ENCODE measurements at regions not wholly inside any gene's neighbourhood (a gene's known extent, or its start where the extent isn't known, plus 50 kb on each side); places are given as distances from the start of the nearest gene placed in this dataset.

- DNase-seq: no peak
Measured at GRCh38 chrX:85517994-85518718, 138.7 kb upstream of the POF1B start.

GRCh38 chrX:85516131-85516530 lies 136.7 kb upstream of the POF1B start:
- no peak for DNase-seq

- no peak for DNase-seq
Measured at GRCh38 chrX:85506871-85507270, 127.4 kb upstream of the POF1B start.

- no peak for DNase-seq
Measured at GRCh38 chrX:85505801-85506200, 126.3 kb upstream of the POF1B start.

- no peak for DNase-seq
Measured at GRCh38 chrX:85504381-85504780, 124.9 kb upstream of the POF1B start.

- DNase-seq: peak; percentile 89
Measured at GRCh38 chrX:85503258-85504158, 124.0 kb upstream of the POF1B start.

- no peak for DNase-seq
Measured at GRCh38 chrX:85501349-85501748, 121.9 kb upstream of the POF1B start.

GRCh38 chrX:85499400-85499799 lies 119.9 kb upstream of the POF1B start:
- DNase-seq: no peak

- DNase-seq: no peak
Measured at GRCh38 chrX:85493821-85494220, 114.4 kb upstream of the POF1B start.

- no peak for DNase-seq
Measured at GRCh38 chrX:85454295-85454694, 74.8 kb upstream of the POF1B start.

- DNase-seq: no peak
Measured at GRCh38 chrX:85444613-85445012, 65.1 kb upstream of the POF1B start.

All from NCI-H1436 treated with DMSO at 0.1 percent for 48 hours (cell line).